DND-41 (cell line): ENCODE measurements at regions not wholly inside any gene's neighbourhood (a gene's known extent, or its start where the extent isn't known, plus 50 kb on each side); places are given as distances from the start of the nearest gene placed in this dataset.

ENCODE experiments used
- CTCF ChIP-seq: IDR thresholded peaks from 2 replicates; pipeline ENCODE4 v1.5.1; 2012; ENCODE audit warnings: borderline replicate concordance, low read length, moderate library complexity, mild to moderate bottlenecking; ENCODE audit not compliant: poor library complexity, severe bottlenecking; ENCODE audit errors: extremely low read depth
- EZH2 ChIP-seq: IDR thresholded peaks from 3 replicates; pipeline ENCODE4 v1.6.1; 2012; ENCODE audit warnings: borderline replicate concordance, low read depth, mild to moderate bottlenecking, moderate library complexity, low read length, inconsistent platforms; ENCODE audit not compliant: severe bottlenecking

- TF ChIP-seq CTCF = no peak
- no peak for TF ChIP-seq EZH2
These were observed 499.9 kb upstream of the FZD8 start for GRCh38 chr10:36141856-36142560.
